Renal cortical epithelial cell (primary cell): ENCODE measurements at regions not wholly inside any gene's neighbourhood (a gene's known extent, or its start where the extent isn't known, plus 50 kb on each side); places are given as distances from the start of the nearest gene placed in this dataset.
A peak's percentile ranks its signal among the peaks of the same experiment; 100 is the strongest.

Experiments used
- DNase-seq: peaks from one replicate; pipeline ENCODE4 v3.0.0-alpha.2; 2011; ENCODE audit warnings: low read depth

- no peak for DNase-seq
Observed at GRCh38 chr6:96465321-96465903, 56.2 kb upstream of the UFL1 start.

GRCh38 chr6:96466147-96466863 lies 55.3 kb upstream of the UFL1 start:
- DNase-seq: peak; percentile 38

GRCh38 chr6:96467814-96468213 lies 53.8 kb upstream of the UFL1 start:
- no peak for DNase-seq

- DNase-seq: no peak
Observed at GRCh38 chr6:96468281-96468680, 53.3 kb upstream of the UFL1 start.

GRCh38 chr6:96468681-96469224 lies 52.9 kb upstream of the UFL1 start:
- no peak for DNase-seq

- DNase-seq: no peak
Observed at GRCh38 chr6:96469312-96469711, 52.3 kb upstream of the UFL1 start.

GRCh38 chr6:96470296-96470695 lies 51.3 kb upstream of the UFL1 start:
- DNase-seq: no peak
